Epithelial cell of esophagus (primary cell): ENCODE measurements at regions not wholly inside any gene's neighbourhood (a gene's known extent, or its start where the extent isn't known, plus 50 kb on each side); places are given as distances from the start of the nearest gene placed in this dataset.
"Not testable (repeated sequence)": the region's sequence is repeated elsewhere in the genome, so short reads cannot be mapped to it uniquely, and the experiment has no call there.

Experiments used
- DNase-seq: peaks from one replicate; pipeline ENCODE4 v3.0.0; 2010; ENCODE audit warnings: low read depth
- H3K4me3 ChIP-seq: 2 replicates; pipeline ENCODE4 v1.5.1; 2011; ENCODE audit warnings: mild to moderate bottlenecking, low read length, control low read depth
- TF ChIP-seq, protein P1 (sequence below): IDR thresholded peaks from 2 replicates; pipeline ENCODE4 v1.5.1; 2011; ENCODE audit warnings: low read depth, mild to moderate bottlenecking, low read length, control low read depth, inconsistent platforms; ENCODE audit not compliant: insufficient read depth; ENCODE audit errors: missing control alignments

DNA sequence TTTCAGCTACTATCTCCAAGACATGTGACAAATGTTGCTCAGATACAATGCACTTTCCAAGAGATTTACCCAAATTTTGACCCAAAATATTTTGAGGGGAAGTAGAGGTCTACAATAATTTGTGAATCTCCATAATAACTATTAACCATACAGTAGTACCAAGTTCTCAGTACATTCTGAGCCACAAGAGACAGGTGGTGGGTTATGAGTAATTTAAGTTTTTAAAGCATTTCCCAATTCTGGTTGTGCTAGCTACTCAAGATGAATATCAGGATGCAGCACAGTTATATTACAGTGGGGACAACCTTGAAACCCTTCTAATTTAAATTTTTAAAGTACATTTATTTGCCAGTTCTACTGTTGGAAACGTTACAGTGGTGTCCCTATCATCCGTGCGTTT, 92.2 kb upstream of the MITF start:
- DNase-seq = no peak
- TF ChIP-seq, protein P1, sequence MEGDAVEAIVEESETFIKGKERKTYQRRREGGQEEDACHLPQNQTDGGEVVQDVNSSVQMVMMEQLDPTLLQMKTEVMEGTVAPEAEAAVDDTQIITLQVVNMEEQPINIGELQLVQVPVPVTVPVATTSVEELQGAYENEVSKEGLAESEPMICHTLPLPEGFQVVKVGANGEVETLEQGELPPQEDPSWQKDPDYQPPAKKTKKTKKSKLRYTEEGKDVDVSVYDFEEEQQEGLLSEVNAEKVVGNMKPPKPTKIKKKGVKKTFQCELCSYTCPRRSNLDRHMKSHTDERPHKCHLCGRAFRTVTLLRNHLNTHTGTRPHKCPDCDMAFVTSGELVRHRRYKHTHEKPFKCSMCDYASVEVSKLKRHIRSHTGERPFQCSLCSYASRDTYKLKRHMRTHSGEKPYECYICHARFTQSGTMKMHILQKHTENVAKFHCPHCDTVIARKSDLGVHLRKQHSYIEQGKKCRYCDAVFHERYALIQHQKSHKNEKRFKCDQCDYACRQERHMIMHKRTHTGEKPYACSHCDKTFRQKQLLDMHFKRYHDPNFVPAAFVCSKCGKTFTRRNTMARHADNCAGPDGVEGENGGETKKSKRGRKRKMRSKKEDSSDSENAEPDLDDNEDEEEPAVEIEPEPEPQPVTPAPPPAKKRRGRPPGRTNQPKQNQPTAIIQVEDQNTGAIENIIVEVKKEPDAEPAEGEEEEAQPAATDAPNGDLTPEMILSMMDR = no peak

DNA sequence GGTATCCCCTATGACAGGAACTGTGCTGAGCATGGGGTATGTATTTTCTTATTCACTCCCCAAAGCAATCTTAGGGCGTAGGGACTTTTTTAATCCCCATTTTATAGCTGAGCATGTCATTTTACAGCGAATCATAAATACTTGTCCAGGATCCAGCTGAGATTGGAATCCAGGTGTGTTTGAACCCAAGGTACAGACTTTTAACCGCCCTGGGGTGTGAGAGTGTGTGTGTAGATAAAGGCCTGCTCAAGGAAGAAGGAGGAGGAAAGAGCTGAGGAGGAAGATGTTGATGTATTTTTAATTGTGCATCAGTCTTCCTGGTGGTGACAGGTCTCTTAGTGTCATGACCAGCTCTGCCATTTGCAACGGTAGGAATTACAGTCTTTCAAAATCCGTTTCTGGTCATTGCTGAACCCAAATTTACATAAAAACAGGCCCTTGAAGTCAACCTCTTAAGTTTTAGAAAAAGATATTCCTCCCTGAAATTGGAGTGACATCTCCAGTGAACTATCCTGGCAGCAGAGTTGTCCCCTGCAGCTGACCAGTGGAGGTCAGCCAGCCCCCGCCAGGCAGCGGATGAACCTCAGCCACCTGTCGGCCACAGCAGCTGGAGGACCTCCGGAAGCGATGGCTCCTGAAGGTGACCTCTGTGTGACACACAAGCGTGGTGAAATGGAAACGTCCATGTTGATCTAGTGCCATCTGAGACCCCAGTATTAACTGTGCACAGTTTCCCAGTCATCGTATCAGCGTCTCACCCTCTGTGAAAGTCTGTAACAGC, 92.8 kb upstream of the MITF start:
- no peak for DNase-seq
- TF ChIP-seq, protein P1 = no peak
- H3K4me3 ChIP-seq = no peak overlapping the region

More for the DNA sequence above, 92.2 kb upstream of the MITF start:
- H3K4me3 ChIP-seq = no peak overlapping the region

DNA sequence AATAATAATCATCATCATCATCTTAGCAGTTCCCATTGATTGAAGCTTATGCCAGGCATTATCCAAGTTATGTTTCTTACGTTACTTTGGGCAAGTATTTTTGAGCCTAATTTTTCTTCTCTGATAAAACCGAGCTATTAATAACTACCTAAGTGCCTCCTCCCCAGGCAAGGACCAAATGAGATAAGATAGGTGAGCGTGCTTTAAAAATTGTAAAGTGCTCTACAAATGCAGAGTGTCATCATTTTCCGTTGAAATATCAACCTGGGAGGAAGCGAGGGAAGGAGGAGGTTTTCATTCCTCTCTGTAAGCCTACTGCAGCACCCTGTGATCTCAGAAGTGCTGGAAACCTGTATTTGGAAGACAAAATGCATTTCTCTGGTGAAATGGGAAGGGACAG, 96.7 kb upstream of the MITF start:
- no peak for DNase-seq
- H3K4me3 ChIP-seq = no peak overlapping the region
- TF ChIP-seq, protein P1 = no peak

DNA sequence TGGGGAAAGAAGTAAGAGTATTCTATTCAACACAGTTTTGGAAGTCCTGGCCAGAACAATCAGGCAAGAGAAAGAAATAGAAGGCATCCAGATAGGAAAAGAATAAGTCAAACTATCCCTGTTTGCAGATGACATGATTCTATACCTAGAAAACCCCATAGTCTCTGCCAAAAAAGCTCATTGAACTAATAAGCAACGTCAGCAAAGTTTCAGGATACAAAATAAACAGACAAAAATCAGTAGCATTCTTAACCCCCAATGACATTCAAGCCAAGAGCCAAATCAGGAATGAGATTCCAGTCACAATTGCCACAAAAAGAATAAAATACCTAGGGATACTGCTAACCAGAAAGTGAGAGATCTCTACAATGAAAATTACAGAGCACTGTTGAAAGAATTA, 99.4 kb upstream of the MITF start:
- TF ChIP-seq, protein P1 = no peak
- DNase-seq = no peak
- no peak overlapping the region for H3K4me3 ChIP-seq

DNA sequence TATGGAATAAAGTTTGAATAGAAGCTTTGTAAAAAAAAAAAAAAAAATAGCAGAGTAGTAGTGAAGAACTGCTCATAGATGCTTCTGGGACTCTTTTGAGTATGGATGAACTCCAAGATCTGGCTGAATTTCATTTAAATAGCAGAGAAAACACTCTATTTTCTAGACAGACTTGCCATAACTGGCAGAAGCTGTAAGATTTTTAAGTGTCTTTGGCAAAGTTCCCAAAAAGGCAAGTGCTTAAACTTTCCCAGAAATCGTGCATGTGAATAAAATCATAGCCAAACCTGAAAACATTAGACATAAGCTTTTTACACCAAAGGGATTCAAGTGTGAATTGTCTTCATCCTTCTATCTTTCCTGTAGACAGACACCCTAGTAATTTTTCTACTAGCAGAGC, 110.3 kb upstream of the MITF start:
- TF ChIP-seq, protein P1 = no peak
- H3K4me3 ChIP-seq = no peak overlapping the region
- DNase-seq = no peak

DNA sequence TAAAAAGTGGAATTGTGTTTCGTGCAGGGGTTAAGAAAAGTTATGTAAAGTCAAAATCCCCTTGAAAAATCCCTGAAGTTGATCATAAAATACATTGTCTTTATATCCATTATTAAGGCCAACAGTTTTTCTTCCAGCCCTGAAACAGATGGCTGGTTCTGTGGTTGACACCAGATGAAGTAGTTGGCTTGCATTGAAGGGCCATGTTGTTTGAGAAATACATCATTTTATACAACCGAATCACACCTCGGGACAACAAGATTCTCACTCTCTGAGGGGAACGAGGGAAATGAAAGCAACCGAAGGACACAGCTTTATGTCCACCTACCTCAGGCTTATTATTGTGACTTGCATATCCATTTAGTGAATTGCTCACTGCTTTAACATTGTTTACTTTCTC, 126.0 kb upstream of the MITF start:
- TF ChIP-seq, protein P1 = no peak

DNA sequence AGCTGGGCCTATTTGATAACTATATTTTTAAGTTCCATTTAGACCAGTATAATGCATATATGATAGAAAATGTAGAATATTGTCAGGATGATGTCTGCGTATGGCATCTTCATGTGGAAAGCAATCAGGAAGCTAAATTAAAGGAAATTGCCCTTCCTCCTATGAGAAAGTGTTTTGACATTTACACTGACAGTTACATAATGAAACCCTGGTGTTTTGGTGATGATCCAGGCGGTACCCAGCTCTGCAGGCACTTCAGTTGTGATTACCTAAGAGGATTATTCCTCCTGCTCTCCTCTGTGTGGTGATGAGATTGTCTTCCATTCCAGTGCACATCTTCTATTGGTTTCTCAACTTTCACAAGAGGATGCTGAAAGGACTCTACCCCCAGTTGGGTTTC, 126.5 kb upstream of the MITF start:
- no peak overlapping the region for H3K4me3 ChIP-seq
- TF ChIP-seq, protein P1 = no peak
- no peak for DNase-seq

More for the DNA sequence above, 126.0 kb upstream of the MITF start:
- no peak overlapping the region for H3K4me3 ChIP-seq
- no peak for DNase-seq

DNA sequence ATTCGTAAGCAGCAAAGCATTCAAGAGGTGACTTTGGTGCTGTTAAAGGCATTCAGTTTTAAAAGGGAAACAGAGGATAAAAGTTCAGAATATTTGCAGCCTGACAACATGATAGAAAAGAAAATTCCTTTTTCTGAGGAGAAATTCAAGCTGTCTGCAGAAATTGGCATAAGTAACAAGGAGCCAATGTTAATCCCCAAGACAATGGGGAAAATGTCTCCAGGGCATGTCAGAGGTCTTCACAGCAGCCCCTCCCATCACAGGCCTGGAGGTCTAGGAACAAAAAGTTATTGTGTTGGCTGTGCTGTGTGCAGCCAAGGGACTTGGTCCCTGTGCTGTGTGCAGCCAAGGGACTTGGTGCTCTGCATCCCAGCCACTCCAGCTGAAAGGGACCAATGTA, 129.7 kb upstream of the MITF start:
- DNase-seq, H3K4me3 ChIP-seq: not testable (repeated sequence)
